Loucy (cell line): ENCODE measurements at regions not wholly inside any gene's neighbourhood (a gene's known extent, or its start where the extent isn't known, plus 50 kb on each side); places are given as distances from the start of the nearest gene placed in this dataset.

ENCODE experiments used
- CTCF ChIP-seq: fragments of 200-600 bp; sonication (generic); conservative IDR thresholded peaks from 2 replicates; pipeline ENCODE4 v1.5.1; 2014; ENCODE audit warnings: mild to moderate bottlenecking, antibody characterized with exemption, low read length
- EZH2phosphoT487 ChIP-seq: fragments of 200-600 bp; IDR thresholded peaks from 2 replicates; pipeline ENCODE4 v1.6.1; 2018; ENCODE audit warnings: antibody characterized with exemption, mild to moderate bottlenecking, moderate library complexity, borderline replicate concordance

- TF ChIP-seq CTCF = no peak
- no peak for TF ChIP-seq EZH2phosphoT487
These were observed 239.9 kb upstream of the RAG2 start for GRCh38 chr11:36837831-36838437.
